GM23338 (cell line): ENCODE measurements at regions not wholly inside any gene's neighbourhood (a gene's known extent, or its start where the extent isn't known, plus 50 kb on each side); places are given as distances from the start of the nearest gene placed in this dataset.
"Not testable (repeated sequence)": the region's sequence is repeated elsewhere in the genome, so short reads cannot be mapped to it uniquely, and the experiment has no call there.

Source experiments
- CREB1 ChIP-seq: fragments of 250-450 bp; sonication (Bioruptor Pico); IDR thresholded peaks from 2 replicates; pipeline ENCODE4 v1.5.0; 2020; ENCODE audit warnings: low read depth, mild to moderate bottlenecking, moderate library complexity
- EZH2 ChIP-seq: fragments of 200-600 bp; sonication (generic); IDR thresholded peaks from one replicate; pipeline ENCODE4 v1.8.0; 2017; ENCODE audit warnings: antibody characterized with exemption, mild to moderate bottlenecking, low read depth; ENCODE audit not compliant: unreplicated experiment
- EZH2phosphoT487 ChIP-seq: fragments of 200-600 bp; sonication (generic); IDR thresholded peaks from one replicate; pipeline ENCODE4 v1.8.1; 2018; ENCODE audit warnings: antibody characterized with exemption; ENCODE audit not compliant: unreplicated experiment
- JUNB ChIP-seq: IDR thresholded peaks from one replicate; pipeline ENCODE4 v1.6.1; 2016; ENCODE audit warnings: antibody characterized with exemption; ENCODE audit not compliant: unreplicated experiment
- NANOG ChIP-seq: IDR thresholded peaks from 2 replicates; pipeline ENCODE4 v1.6.1; 2016; ENCODE audit warnings: antibody characterized with exemption, borderline replicate concordance
- POLR2AphosphoS5 ChIP-seq: IDR thresholded peaks from 2 replicates; pipeline ENCODE4 v1.6.1; 2016; ENCODE audit warnings: antibody characterized with exemption, low read depth
- STAT1 ChIP-seq: IDR thresholded peaks from one replicate; pipeline ENCODE4 v1.6.1; 2016; ENCODE audit warnings: antibody characterized with exemption; ENCODE audit not compliant: unreplicated experiment
- ZNF114 ChIP-seq: fragments of 250-450 bp; sonication (Bioruptor Pico); IDR thresholded peaks from 2 replicates; pipeline ENCODE4 v1.5.0; 2020; ENCODE audit warnings: mild to moderate bottlenecking, moderate library complexity
- ZNF331 ChIP-seq: fragments of 250-450 bp; sonication (Bioruptor Pico); IDR thresholded peaks from 2 replicates; pipeline ENCODE4 v1.5.0; 2020; ENCODE audit warnings: low read depth, mild to moderate bottlenecking, moderate library complexity
- TF ChIP-seq, protein P1 (sequence below), 2 experiments: fragments of 200-600 bp in 1 of 2; sonication (generic) in 1 of 2; conservative IDR thresholded peaks; 2 replicates each; pipeline versions ENCODE4 v1.5.1 to v1.6.1; 2016 to 2017; ENCODE audit warnings: antibody characterized with exemption in 2 of 2, low read depth in 2 of 2, mild to moderate bottlenecking in 2 of 2, moderate library complexity in 1 of 2
- TF ChIP-seq, protein P2 (sequence below): IDR thresholded peaks from one replicate; pipeline ENCODE4 v1.6.1; 2018; ENCODE audit warnings: antibody characterized with exemption; ENCODE audit not compliant: unreplicated experiment
- TF ChIP-seq, protein P3 (sequence below): IDR thresholded peaks from 2 replicates; pipeline ENCODE4 v1.6.1; 2016; ENCODE audit warnings: antibody characterized with exemption

- TF ChIP-seq EZH2; CREB1 (CRISPR knock-in tag); EZH2phosphoT487; NANOG; POLR2AphosphoS5; ZNF114 (CRISPR knock-in tag); ZNF331 (CRISPR knock-in tag); JUNB; STAT1: not testable (repeated sequence)
- TF ChIP-seq, protein P1, sequence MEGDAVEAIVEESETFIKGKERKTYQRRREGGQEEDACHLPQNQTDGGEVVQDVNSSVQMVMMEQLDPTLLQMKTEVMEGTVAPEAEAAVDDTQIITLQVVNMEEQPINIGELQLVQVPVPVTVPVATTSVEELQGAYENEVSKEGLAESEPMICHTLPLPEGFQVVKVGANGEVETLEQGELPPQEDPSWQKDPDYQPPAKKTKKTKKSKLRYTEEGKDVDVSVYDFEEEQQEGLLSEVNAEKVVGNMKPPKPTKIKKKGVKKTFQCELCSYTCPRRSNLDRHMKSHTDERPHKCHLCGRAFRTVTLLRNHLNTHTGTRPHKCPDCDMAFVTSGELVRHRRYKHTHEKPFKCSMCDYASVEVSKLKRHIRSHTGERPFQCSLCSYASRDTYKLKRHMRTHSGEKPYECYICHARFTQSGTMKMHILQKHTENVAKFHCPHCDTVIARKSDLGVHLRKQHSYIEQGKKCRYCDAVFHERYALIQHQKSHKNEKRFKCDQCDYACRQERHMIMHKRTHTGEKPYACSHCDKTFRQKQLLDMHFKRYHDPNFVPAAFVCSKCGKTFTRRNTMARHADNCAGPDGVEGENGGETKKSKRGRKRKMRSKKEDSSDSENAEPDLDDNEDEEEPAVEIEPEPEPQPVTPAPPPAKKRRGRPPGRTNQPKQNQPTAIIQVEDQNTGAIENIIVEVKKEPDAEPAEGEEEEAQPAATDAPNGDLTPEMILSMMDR (conservative IDR thresholded peaks at IDR 0.05; ENCODE audit: low read depth in 2 of 2), result not testable (repeated sequence)
- TF ChIP-seq, protein P2, sequence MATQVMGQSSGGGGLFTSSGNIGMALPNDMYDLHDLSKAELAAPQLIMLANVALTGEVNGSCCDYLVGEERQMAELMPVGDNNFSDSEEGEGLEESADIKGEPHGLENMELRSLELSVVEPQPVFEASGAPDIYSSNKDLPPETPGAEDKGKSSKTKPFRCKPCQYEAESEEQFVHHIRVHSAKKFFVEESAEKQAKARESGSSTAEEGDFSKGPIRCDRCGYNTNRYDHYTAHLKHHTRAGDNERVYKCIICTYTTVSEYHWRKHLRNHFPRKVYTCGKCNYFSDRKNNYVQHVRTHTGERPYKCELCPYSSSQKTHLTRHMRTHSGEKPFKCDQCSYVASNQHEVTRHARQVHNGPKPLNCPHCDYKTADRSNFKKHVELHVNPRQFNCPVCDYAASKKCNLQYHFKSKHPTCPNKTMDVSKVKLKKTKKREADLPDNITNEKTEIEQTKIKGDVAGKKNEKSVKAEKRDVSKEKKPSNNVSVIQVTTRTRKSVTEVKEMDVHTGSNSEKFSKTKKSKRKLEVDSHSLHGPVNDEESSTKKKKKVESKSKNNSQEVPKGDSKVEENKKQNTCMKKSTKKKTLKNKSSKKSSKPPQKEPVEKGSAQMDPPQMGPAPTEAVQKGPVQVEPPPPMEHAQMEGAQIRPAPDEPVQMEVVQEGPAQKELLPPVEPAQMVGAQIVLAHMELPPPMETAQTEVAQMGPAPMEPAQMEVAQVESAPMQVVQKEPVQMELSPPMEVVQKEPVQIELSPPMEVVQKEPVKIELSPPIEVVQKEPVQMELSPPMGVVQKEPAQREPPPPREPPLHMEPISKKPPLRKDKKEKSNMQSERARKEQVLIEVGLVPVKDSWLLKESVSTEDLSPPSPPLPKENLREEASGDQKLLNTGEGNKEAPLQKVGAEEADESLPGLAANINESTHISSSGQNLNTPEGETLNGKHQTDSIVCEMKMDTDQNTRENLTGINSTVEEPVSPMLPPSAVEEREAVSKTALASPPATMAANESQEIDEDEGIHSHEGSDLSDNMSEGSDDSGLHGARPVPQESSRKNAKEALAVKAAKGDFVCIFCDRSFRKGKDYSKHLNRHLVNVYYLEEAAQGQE, result not testable (repeated sequence)
- TF ChIP-seq, protein P3, sequence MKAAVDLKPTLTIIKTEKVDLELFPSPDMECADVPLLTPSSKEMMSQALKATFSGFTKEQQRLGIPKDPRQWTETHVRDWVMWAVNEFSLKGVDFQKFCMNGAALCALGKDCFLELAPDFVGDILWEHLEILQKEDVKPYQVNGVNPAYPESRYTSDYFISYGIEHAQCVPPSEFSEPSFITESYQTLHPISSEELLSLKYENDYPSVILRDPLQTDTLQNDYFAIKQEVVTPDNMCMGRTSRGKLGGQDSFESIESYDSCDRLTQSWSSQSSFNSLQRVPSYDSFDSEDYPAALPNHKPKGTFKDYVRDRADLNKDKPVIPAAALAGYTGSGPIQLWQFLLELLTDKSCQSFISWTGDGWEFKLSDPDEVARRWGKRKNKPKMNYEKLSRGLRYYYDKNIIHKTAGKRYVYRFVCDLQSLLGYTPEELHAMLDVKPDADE, result not testable (repeated sequence)
These were observed 379.1 kb upstream of the PIK3R1 start for GRCh38 chr5:67836496-67836895.
